ENCODE measurements at regions not wholly inside any gene's neighbourhood (a gene's known extent, or its start where the extent isn't known, plus 50 kb on each side); places are given as distances from the start of the nearest gene placed in this dataset.

- Histone ChIP-seq H4K91ac (ENCODE audit: insufficient read length, low read depth, low read length) (no peak overlapping the region), H3K56ac (ENCODE audit: insufficient read length, low read depth, low read length) (no peak overlapping the region), H3T11ph (ENCODE audit: low read length) (no peak overlapping the region), H2AK5ac (ENCODE audit: insufficient read length, low read length) (no peak overlapping the region), H4K8ac (replicated peaks; ENCODE audit: insufficient read length, low read depth, low read length) (no peak overlapping the region), H4K20me1 (ENCODE audit: control insufficient read depth, insufficient read depth, insufficient read length) (no peaks in the 10 kb centered on the region), H3K14ac (ENCODE audit: insufficient read depth, low read length) (no peak overlapping the region), H4K5ac (ENCODE audit: insufficient read length, low read depth, low read length) (no peak overlapping the region), H3K4me1 (ENCODE audit: insufficient read depth, low read length) (no peaks in the 10 kb centered on the region), H3K79me1 (ENCODE audit: insufficient read depth, low read depth, low read length, poor library complexity, severe bottlenecking) (no peaks in the 10 kb centered on the region), H2BK20ac (ENCODE audit: low read depth, low read length, poor library complexity, severe bottlenecking) (no peak overlapping the region), H3K18ac (ENCODE audit: insufficient read length, low read depth, low read length) (no peak overlapping the region), H2AFZ (ENCODE audit: low read length) (no peak overlapping the region), H3K9ac (ENCODE audit: extremely low read depth, insufficient read length, low read length) (no peak overlapping the region), H3K79me2 (ENCODE audit: insufficient read depth, low read length) (no peaks in the 10 kb centered on the region), H2BK15ac (ENCODE audit: low read depth, low read length) (no peak overlapping the region), H3K23ac (ENCODE audit: insufficient read length, low read depth, low read length) (no peak overlapping the region), H3K9me3 (ENCODE audit: control insufficient read depth, low read depth, low read length) (no peaks in the 10 kb centered on the region), H2BK5ac (ENCODE audit: insufficient read length, low read length) (no peak overlapping the region), H3K27ac (ENCODE audit: insufficient read length, low read depth, low read length) (no peak overlapping the region), H3K4me2 (ENCODE audit: insufficient read depth, insufficient read length, low read length) (no peak overlapping the region), H3K23me2 (ENCODE audit: insufficient read length, low read depth, low read length, poor library complexity, severe bottlenecking) (no peaks in the 10 kb centered on the region), H3K4ac (ENCODE audit: low read depth, low read length) (no peak overlapping the region), H2BK120ac (ENCODE audit: low read depth, low read length, poor library complexity, severe bottlenecking) (no peak overlapping the region), H2BK12ac (ENCODE audit: insufficient read length, low read depth, low read length) (no peak overlapping the region), H3K27me3 (ENCODE audit: insufficient read depth, low read length) (no peaks in the 10 kb centered on the region; the same call in 1 of the 2 replicates)
- Mint-ChIP-seq H3K4me3 (no peak overlapping the region), H3K27me3 (ENCODE audit: low read depth) (no peaks in the 10 kb centered on the region), H3K9me3 (peaks cover 0 to 4% of the 10 kb centered on the region in 2 experiments; a peak in 2 of 5 replicates), H3K27ac (no peak overlapping the region), H3K4me1 (no peaks in the 10 kb centered on the region), H3K36me3 (ENCODE audit: insufficient read depth in 1 of 3, low read depth in 3 of 3) (no peaks in the 10 kb centered on the region)
- TF ChIP-seq, protein P1, sequence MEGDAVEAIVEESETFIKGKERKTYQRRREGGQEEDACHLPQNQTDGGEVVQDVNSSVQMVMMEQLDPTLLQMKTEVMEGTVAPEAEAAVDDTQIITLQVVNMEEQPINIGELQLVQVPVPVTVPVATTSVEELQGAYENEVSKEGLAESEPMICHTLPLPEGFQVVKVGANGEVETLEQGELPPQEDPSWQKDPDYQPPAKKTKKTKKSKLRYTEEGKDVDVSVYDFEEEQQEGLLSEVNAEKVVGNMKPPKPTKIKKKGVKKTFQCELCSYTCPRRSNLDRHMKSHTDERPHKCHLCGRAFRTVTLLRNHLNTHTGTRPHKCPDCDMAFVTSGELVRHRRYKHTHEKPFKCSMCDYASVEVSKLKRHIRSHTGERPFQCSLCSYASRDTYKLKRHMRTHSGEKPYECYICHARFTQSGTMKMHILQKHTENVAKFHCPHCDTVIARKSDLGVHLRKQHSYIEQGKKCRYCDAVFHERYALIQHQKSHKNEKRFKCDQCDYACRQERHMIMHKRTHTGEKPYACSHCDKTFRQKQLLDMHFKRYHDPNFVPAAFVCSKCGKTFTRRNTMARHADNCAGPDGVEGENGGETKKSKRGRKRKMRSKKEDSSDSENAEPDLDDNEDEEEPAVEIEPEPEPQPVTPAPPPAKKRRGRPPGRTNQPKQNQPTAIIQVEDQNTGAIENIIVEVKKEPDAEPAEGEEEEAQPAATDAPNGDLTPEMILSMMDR (conservative IDR thresholded peaks at IDR 0.05): no peak
- DNase-seq: no peak
- no CpG with 5 or more reads among the region's 6 CpGs for WGBS (ENCODE audit: extremely low coverage, insufficient read length, low lambda C conversion rate)
Measured at GRCh38 chr4:13836946-13837912, 209.7 kb upstream of the BOD1L1 start.

Data from H9 (cell line).